ENCODE measurements at regions not wholly inside any gene's neighbourhood (a gene's known extent, or its start where the extent isn't known, plus 50 kb on each side); places are given as distances from the start of the nearest gene placed in this dataset.

GRCh38 chr7:118771672-118772071 lies 547.2 kb downstream of the ANKRD7 start:
- TF ChIP-seq POLR2A (IDR thresholded peaks at IDR 0.05; ENCODE audit: low read depth, low read length) (no peak), SMC3 (IDR thresholded peaks at IDR 0.05; ENCODE audit: low read depth, low read length) (no peak), RCOR1 (IDR thresholded peaks at IDR 0.05; ENCODE audit: insufficient replicate concordance, low read length) (no peak), ELK1 (IDR thresholded peaks at IDR 0.05; ENCODE audit: borderline replicate concordance, low read depth, low read length) (no peak), RFX5 (IDR thresholded peaks at IDR 0.05; ENCODE audit: low read depth, low read length) (no peak), CEBPB (IDR thresholded peaks at IDR 0.05; ENCODE audit: low read depth, low read length) (no peak), MXI1 (IDR thresholded peaks at IDR 0.05; ENCODE audit: borderline replicate concordance, low read depth, low read length) (no peak), MAZ (IDR thresholded peaks at IDR 0.05; ENCODE audit: borderline replicate concordance, low read depth, low read length) (no peak), MAFK (IDR thresholded peaks at IDR 0.05; ENCODE audit: low read depth, low read length) (no peak), FOS (IDR thresholded peaks at IDR 0.05; ENCODE audit: low read depth, low read length) (no peak)
- TF ChIP-seq, protein P1, sequence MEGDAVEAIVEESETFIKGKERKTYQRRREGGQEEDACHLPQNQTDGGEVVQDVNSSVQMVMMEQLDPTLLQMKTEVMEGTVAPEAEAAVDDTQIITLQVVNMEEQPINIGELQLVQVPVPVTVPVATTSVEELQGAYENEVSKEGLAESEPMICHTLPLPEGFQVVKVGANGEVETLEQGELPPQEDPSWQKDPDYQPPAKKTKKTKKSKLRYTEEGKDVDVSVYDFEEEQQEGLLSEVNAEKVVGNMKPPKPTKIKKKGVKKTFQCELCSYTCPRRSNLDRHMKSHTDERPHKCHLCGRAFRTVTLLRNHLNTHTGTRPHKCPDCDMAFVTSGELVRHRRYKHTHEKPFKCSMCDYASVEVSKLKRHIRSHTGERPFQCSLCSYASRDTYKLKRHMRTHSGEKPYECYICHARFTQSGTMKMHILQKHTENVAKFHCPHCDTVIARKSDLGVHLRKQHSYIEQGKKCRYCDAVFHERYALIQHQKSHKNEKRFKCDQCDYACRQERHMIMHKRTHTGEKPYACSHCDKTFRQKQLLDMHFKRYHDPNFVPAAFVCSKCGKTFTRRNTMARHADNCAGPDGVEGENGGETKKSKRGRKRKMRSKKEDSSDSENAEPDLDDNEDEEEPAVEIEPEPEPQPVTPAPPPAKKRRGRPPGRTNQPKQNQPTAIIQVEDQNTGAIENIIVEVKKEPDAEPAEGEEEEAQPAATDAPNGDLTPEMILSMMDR (conservative IDR thresholded peaks at IDR 0.05; ENCODE audit: low read depth, low read length) = no peak
- TF ChIP-seq, protein P2, sequence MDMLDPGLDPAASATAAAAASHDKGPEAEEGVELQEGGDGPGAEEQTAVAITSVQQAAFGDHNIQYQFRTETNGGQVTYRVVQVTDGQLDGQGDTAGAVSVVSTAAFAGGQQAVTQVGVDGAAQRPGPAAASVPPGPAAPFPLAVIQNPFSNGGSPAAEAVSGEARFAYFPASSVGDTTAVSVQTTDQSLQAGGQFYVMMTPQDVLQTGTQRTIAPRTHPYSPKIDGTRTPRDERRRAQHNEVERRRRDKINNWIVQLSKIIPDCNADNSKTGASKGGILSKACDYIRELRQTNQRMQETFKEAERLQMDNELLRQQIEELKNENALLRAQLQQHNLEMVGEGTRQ (IDR thresholded peaks at IDR 0.05; ENCODE audit: low read depth, low read length) = no peak

Data from IMR-90 (cell line).